ENCODE measurements at regions not wholly inside any gene's neighbourhood (a gene's known extent, or its start where the extent isn't known, plus 50 kb on each side); places are given as distances from the start of the nearest gene placed in this dataset.

GRCh38 chr5:5573798-5574380 lies 151.4 kb downstream of the ICE1 start:
- no peak overlapping the region for H3K4me3 ChIP-seq (ENCODE audit: low read length)
- no peak for TF ChIP-seq CTCF (conservative IDR thresholded peaks at IDR 0.05; ENCODE audit: low read length)
- DNase-seq (ENCODE audit: low read depth): no peak

GRCh38 chr5:5572976-5573797 lies 150.7 kb downstream of the ICE1 start:
- TF ChIP-seq CTCF (conservative IDR thresholded peaks at IDR 0.05; ENCODE audit: low read length): no peak
- H3K4me3 ChIP-seq (ENCODE audit: low read length): no peak overlapping the region
- no peak for DNase-seq (ENCODE audit: low read depth)

GRCh38 chr5:5572010-5572865 lies 149.8 kb downstream of the ICE1 start:
- no peak overlapping the region for H3K4me3 ChIP-seq (ENCODE audit: low read length)
- DNase-seq (ENCODE audit: low read depth): peak; percentile 12
- no peak for TF ChIP-seq CTCF (conservative IDR thresholded peaks at IDR 0.05; ENCODE audit: low read length)

GRCh38 chr5:5570646-5571045 lies 148.2 kb downstream of the ICE1 start:
- TF ChIP-seq CTCF (conservative IDR thresholded peaks at IDR 0.05; ENCODE audit: low read length): no peak
- H3K4me3 ChIP-seq (ENCODE audit: low read length): no peak overlapping the region
- no peak for DNase-seq (ENCODE audit: low read depth)

- TF ChIP-seq CTCF (conservative IDR thresholded peaks at IDR 0.05; ENCODE audit: low read length): no peak
- H3K4me3 ChIP-seq (ENCODE audit: low read length): no peak overlapping the region
Measured at GRCh38 chr5:5564898-5565297, 142.4 kb downstream of the ICE1 start.

GRCh38 chr5:5560016-5560415 lies 137.5 kb downstream of the ICE1 start:
- no peak for TF ChIP-seq CTCF (conservative IDR thresholded peaks at IDR 0.05; ENCODE audit: low read length)
- H3K4me3 ChIP-seq (ENCODE audit: low read length): no peak overlapping the region
- no peak for DNase-seq (ENCODE audit: low read depth)

More at GRCh38 chr5:5564898-5565297, 142.4 kb downstream of the ICE1 start:
- DNase-seq (ENCODE audit: low read depth): no peak
